HepG2 (cell line): ENCODE measurements at regions not wholly inside any gene's neighbourhood (a gene's known extent, or its start where the extent isn't known, plus 50 kb on each side); places are given as distances from the start of the nearest gene placed in this dataset.

Experiments used
- ERF ChIP-seq: IDR thresholded peaks from 2 replicates; pipeline ENCODE4 v1.6.1; 2018; ENCODE audit warnings: missing biosample characterization, missing genetic modification reagents
- HDAC2 ChIP-seq: sonication (generic); formaldehyde crosslinking; IDR thresholded peaks from 2 replicates; pipeline ENCODE4 v1.4.0; 2020; ENCODE audit warnings: missing genetic modification reagents
- KAT8 ChIP-seq: IDR thresholded peaks from 2 replicates; pipeline ENCODE4 v1.6.1; 2016; ENCODE audit warnings: missing genetic modification reagents, missing compliant biosample characterization
- NFE2L1 ChIP-seq: sonication (generic); formaldehyde crosslinking; IDR thresholded peaks from 2 replicates; pipeline ENCODE4 v1.4.0; 2020; ENCODE audit warnings: missing genetic modification reagents, mild to moderate bottlenecking, borderline replicate concordance
- RFX5 ChIP-seq: IDR thresholded peaks from 2 replicates; pipeline ENCODE4 v1.6.1; 2011; ENCODE audit warnings: low read depth, low read length, improper control_type of control experiment
- RXRB ChIP-seq: IDR thresholded peaks from 2 replicates; pipeline ENCODE4 v1.6.1; 2016; ENCODE audit warnings: borderline replicate concordance, missing genetic modification reagents, missing compliant biosample characterization
- SALL1 ChIP-seq: sonication (generic); formaldehyde crosslinking; IDR thresholded peaks from 2 replicates; pipeline ENCODE4 v1.8.0; 2022; ENCODE audit warnings: mild to moderate bottlenecking, missing genetic modification reagents
- SAP130 ChIP-seq: IDR thresholded peaks from 2 replicates; pipeline ENCODE4 v1.6.1; 2016; ENCODE audit warnings: low read depth
- SYNCRIP ChIP-seq: fragments of 200-400 bp; formaldehyde crosslinking; IDR thresholded peaks from 2 replicates; pipeline ENCODE4 v1.6.1; 2018; ENCODE audit warnings: mild to moderate bottlenecking, low read depth, low read length; ENCODE audit not compliant: insufficient read depth
- ZNF101 ChIP-seq: sonication (generic); formaldehyde crosslinking; IDR thresholded peaks from 2 replicates; pipeline ENCODE4 v1.4.0; 2020; ENCODE audit warnings: mild to moderate bottlenecking, low read depth, missing genetic modification reagents, borderline replicate concordance
- ZNF180 ChIP-seq: sonication (generic); formaldehyde crosslinking; IDR thresholded peaks from 2 replicates; pipeline ENCODE4 v1.4.0; 2020; ENCODE audit warnings: low read depth, missing genetic modification reagents, borderline replicate concordance
- ZNF441 ChIP-seq: sonication (generic); formaldehyde crosslinking; IDR thresholded peaks from 2 replicates; pipeline ENCODE4 v1.7.0; 2021; ENCODE audit warnings: missing genetic modification reagents, borderline replicate concordance
- ZNF549 ChIP-seq: sonication (generic); formaldehyde crosslinking; IDR thresholded peaks from 2 replicates; pipeline ENCODE4 v1.5.0; 2020; ENCODE audit warnings: missing genetic modification reagents
- ZNF660 ChIP-seq: sonication (generic); formaldehyde crosslinking; IDR thresholded peaks from 2 replicates; pipeline ENCODE4 v1.5.1; 2020; ENCODE audit warnings: mild to moderate bottlenecking, low read depth, missing genetic modification reagents, borderline replicate concordance
- ZNF773 ChIP-seq: sonication (generic); formaldehyde crosslinking; IDR thresholded peaks from 2 replicates; pipeline ENCODE4 v1.4.0; 2020; ENCODE audit warnings: missing genetic modification reagents, borderline replicate concordance
- ZNF879 ChIP-seq: sonication (generic); formaldehyde crosslinking; IDR thresholded peaks from 2 replicates; pipeline ENCODE4 v1.8.1; 2023; ENCODE audit warnings: missing genetic modification reagents
- TF ChIP-seq, protein P1 (sequence below): sonication (generic); formaldehyde crosslinking; IDR thresholded peaks from 2 replicates; pipeline ENCODE4 v1.5.0; 2020; ENCODE audit warnings: mild to moderate bottlenecking, missing genetic modification reagents, borderline replicate concordance
- TF ChIP-seq, protein P2 (sequence below): sonication (generic); formaldehyde crosslinking; conservative IDR thresholded peaks from 2 replicates; pipeline ENCODE4 v1.8.0; 2022; ENCODE audit warnings: low read depth, missing genetic modification reagents
- TF ChIP-seq, protein P3 (sequence below): sonication (generic); formaldehyde crosslinking; IDR thresholded peaks from 2 replicates; pipeline ENCODE4 v1.5.0; 2020; ENCODE audit warnings: missing genetic modification reagents
- TF ChIP-seq, protein P4 (sequence below): sonication (generic); formaldehyde crosslinking; conservative IDR thresholded peaks from 2 replicates; pipeline ENCODE4 v1.4.0; 2020; ENCODE audit warnings: missing genetic modification reagents
- TF ChIP-seq, protein P5 (sequence below): IDR thresholded peaks from 2 replicates; pipeline ENCODE4 v1.6.1; 2016; ENCODE audit warnings: control low read depth
- TF ChIP-seq, protein P6 (sequence below): IDR thresholded peaks from 2 replicates; pipeline ENCODE4 v1.6.1; 2016

DNA sequence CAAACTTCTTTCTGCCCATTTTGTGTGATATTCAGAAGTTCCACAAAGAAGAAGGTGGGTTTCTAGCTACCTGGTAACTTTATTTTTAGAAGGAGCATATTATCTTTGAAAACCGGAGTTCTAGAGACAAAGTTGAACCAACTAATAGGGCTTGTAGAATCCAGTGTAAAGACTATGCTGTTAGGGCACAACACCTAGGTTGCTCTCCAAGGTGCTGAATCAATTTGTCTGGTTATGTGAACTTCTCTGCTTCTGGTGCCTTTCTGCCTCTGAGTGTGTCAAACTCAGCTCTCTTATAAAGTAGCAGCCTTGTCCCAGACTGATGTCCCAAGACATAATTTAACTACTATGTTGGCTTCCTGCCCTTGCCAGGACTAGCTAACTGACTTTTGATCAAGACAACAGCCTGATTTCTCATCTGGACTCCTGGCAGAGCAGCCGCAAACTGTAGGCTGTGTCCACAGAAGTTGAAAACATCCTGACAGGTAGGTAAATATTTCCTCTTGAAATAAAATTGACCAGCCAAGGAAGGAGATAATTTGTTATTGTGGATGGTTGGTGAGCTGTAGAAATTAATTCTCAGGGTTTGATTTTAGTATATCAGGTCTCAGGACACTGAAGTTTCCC is 119.4 kb downstream of the CYRIA start (continued):
- TF ChIP-seq, protein P1, sequence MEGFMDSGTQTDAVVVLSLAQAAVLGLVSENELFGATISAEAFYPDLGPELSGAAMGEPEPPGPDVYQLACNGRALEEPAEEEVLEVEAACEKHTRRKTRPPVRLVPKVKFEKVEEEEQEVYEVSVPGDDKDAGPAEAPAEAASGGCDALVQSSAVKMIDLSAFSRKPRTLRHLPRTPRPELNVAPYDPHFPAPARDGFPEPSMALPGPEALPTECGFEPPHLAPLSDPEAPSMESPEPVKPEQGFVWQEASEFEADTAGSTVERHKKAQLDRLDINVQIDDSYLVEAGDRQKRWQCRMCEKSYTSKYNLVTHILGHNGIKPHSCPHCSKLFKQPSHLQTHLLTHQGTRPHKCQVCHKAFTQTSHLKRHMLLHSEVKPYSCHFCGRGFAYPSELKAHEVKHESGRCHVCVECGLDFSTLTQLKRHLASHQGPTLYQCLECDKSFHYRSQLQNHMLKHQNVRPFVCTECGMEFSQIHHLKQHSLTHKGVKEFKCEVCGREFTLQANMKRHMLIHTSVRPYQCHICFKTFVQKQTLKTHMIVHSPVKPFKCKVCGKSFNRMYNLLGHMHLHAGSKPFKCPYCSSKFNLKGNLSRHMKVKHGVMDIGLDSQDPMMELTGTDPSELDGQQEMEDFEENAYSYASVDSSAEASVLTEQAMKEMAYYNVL = no peak
- TF ChIP-seq ZNF441 (CRISPR knock-in tag) (peak; percentile 40; the same call in 1 of the 2 replicates), ZNF660 (no peak), ZNF101 (CRISPR knock-in tag) (no peak), HDAC2 (CRISPR knock-in tag) (peak; percentile 75), SAP130 (CRISPR knock-in tag) (0 out of 2 replicates have a peak, but pooled peaks have one; percentile 28), ZNF549 (no peak), ZNF773 (CRISPR knock-in tag) (0 out of 2 replicates have a peak, but pooled peaks have one; percentile 53), NFE2L1 (CRISPR knock-in tag) (no peak), RFX5 (no peak), SALL1 (no peak), SYNCRIP (no peak), ERF (peak; percentile 91), RXRB (CRISPR knock-in tag) (peak; percentile 67), ZNF180 (CRISPR knock-in tag) (no peak), ZNF879 (CRISPR knock-in tag) (no peak), KAT8 (CRISPR knock-in tag) (0 out of 2 replicates have a peak, but pooled peaks have one; percentile 29)
- TF ChIP-seq, protein P2, sequence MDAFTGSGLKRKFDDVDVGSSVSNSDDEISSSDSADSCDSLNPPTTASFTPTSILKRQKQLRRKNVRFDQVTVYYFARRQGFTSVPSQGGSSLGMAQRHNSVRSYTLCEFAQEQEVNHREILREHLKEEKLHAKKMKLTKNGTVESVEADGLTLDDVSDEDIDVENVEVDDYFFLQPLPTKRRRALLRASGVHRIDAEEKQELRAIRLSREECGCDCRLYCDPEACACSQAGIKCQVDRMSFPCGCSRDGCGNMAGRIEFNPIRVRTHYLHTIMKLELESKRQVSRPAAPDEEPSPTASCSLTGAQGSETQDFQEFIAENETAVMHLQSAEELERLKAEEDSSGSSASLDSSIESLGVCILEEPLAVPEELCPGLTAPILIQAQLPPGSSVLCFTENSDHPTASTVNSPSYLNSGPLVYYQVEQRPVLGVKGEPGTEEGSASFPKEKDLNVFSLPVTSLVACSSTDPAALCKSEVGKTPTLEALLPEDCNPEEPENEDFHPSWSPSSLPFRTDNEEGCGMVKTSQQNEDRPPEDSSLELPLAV = no peak
- TF ChIP-seq, protein P3, sequence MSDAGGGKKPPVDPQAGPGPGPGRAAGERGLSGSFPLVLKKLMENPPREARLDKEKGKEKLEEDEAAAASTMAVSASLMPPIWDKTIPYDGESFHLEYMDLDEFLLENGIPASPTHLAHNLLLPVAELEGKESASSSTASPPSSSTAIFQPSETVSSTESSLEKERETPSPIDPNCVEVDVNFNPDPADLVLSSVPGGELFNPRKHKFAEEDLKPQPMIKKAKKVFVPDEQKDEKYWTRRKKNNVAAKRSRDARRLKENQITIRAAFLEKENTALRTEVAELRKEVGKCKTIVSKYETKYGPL (CRISPR knock-in tag) = peak; percentile 71; the same call in 1 of the 2 replicates
- TF ChIP-seq, protein P4, sequence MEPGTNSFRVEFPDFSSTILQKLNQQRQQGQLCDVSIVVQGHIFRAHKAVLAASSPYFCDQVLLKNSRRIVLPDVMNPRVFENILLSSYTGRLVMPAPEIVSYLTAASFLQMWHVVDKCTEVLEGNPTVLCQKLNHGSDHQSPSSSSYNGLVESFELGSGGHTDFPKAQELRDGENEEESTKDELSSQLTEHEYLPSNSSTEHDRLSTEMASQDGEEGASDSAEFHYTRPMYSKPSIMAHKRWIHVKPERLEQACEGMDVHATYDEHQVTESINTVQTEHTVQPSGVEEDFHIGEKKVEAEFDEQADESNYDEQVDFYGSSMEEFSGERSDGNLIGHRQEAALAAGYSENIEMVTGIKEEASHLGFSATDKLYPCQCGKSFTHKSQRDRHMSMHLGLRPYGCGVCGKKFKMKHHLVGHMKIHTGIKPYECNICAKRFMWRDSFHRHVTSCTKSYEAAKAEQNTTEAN = peak; percentile 78
- TF ChIP-seq, protein P5, sequence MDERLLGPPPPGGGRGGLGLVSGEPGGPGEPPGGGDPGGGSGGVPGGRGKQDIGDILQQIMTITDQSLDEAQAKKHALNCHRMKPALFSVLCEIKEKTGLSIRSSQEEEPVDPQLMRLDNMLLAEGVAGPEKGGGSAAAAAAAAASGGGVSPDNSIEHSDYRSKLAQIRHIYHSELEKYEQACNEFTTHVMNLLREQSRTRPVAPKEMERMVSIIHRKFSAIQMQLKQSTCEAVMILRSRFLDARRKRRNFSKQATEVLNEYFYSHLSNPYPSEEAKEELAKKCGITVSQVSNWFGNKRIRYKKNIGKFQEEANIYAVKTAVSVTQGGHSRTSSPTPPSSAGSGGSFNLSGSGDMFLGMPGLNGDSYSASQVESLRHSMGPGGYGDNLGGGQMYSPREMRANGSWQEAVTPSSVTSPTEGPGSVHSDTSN (CRISPR knock-in tag) = no peak
- TF ChIP-seq, protein P6, sequence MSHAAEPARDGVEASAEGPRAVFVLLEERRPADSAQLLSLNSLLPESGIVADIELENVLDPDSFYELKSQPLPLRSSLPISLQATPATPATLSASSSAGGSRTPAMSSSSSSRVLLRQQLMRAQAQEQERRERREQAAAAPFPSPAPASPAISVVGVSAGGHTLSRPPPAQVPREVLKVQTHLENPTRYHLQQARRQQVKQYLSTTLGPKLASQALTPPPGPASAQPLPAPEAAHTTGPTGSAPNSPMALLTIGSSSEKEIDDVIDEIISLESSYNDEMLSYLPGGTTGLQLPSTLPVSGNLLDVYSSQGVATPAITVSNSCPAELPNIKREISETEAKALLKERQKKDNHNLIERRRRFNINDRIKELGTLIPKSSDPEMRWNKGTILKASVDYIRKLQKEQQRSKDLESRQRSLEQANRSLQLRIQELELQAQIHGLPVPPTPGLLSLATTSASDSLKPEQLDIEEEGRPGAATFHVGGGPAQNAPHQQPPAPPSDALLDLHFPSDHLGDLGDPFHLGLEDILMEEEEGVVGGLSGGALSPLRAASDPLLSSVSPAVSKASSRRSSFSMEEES (CRISPR knock-in tag) = peak; percentile 76
